ENCODE measurements at regions not wholly inside any gene's neighbourhood (a gene's known extent, or its start where the extent isn't known, plus 50 kb on each side); places are given as distances from the start of the nearest gene placed in this dataset.

- Histone ChIP-seq H3K9ac (ENCODE audit: insufficient read length) (no peak overlapping the region), H3K36me3 (ENCODE audit: insufficient read depth, low read length) (no peaks in the 10 kb centered on the region), H3K4me3 (no peak overlapping the region), H3K9me3 (ENCODE audit: low read depth, low read length) (no peaks in the 10 kb centered on the region), H3K27ac (no peak overlapping the region)
- no peak for TF ChIP-seq POLR2AphosphoS5 (IDR thresholded peaks at IDR 0.05; ENCODE audit: borderline replicate concordance, low read depth, low read length)
- TF ChIP-seq FOXP2 (optimal IDR thresholded peaks at IDR 0.05; ENCODE audit: control extremely low read depth, extremely low read length, insufficient read depth): no peak
- TF ChIP-seq EZH2 (IDR thresholded peaks at IDR 0.05): no peak
- DNase-seq (ENCODE audit: low read depth, low spot score): no peak
Observed at GRCh38 chr6:23478312-23478711, 647.7 kb upstream of the NRSN1 start.

- H3K36me3 ChIP-seq (ENCODE audit: insufficient read depth, low read length): no peaks in the 10 kb centered on the region
- H3K9ac ChIP-seq (ENCODE audit: insufficient read length): no peak overlapping the region
- DNase-seq (ENCODE audit: low read depth, low spot score): no peak
- H3K27ac ChIP-seq: no peak overlapping the region
- no peaks in the 10 kb centered on the region for H3K9me3 ChIP-seq (ENCODE audit: low read depth, low read length)
- no peak overlapping the region for H3K4me3 ChIP-seq
- TF ChIP-seq FOXP2 (optimal IDR thresholded peaks at IDR 0.05; ENCODE audit: control extremely low read depth, extremely low read length, insufficient read depth) (no peak), POLR2AphosphoS5 (IDR thresholded peaks at IDR 0.05; ENCODE audit: borderline replicate concordance, low read depth, low read length) (no peak), EZH2 (IDR thresholded peaks at IDR 0.05) (no peak)
Observed at GRCh38 chr6:23483896-23484295, 642.1 kb upstream of the NRSN1 start.

- Histone ChIP-seq H3K9ac (ENCODE audit: insufficient read length) (no peak overlapping the region), H3K9me3 (ENCODE audit: low read depth, low read length) (no peaks in the 10 kb centered on the region), H3K27ac (no peak overlapping the region), H3K4me3 (no peak overlapping the region), H3K36me3 (ENCODE audit: insufficient read depth, low read length) (no peaks in the 10 kb centered on the region)
- DNase-seq (ENCODE audit: low read depth, low spot score): no peak
- TF ChIP-seq FOXP2 (optimal IDR thresholded peaks at IDR 0.05; ENCODE audit: control extremely low read depth, extremely low read length, insufficient read depth) (no peak), EZH2 (IDR thresholded peaks at IDR 0.05) (no peak)
Observed at GRCh38 chr6:23494367-23494766, 631.6 kb upstream of the NRSN1 start.

- Histone ChIP-seq H3K4me3 (no peak overlapping the region), H3K9me3 (ENCODE audit: low read depth, low read length) (no peaks in the 10 kb centered on the region)
- no peak for TF ChIP-seq POLR2AphosphoS5 (IDR thresholded peaks at IDR 0.05; ENCODE audit: borderline replicate concordance, low read depth, low read length)
- TF ChIP-seq EZH2 (IDR thresholded peaks at IDR 0.05): no peak
- no peak for TF ChIP-seq FOXP2 (optimal IDR thresholded peaks at IDR 0.05; ENCODE audit: control extremely low read depth, extremely low read length, insufficient read depth)
Observed at GRCh38 chr6:23498013-23498412, 628.0 kb upstream of the NRSN1 start.

GRCh38 chr6:23499549-23499948 lies 626.5 kb upstream of the NRSN1 start:
- TF ChIP-seq FOXP2 (optimal IDR thresholded peaks at IDR 0.05; ENCODE audit: control extremely low read depth, extremely low read length, insufficient read depth) (no peak), POLR2AphosphoS5 (IDR thresholded peaks at IDR 0.05; ENCODE audit: borderline replicate concordance, low read depth, low read length) (no peak), EZH2 (IDR thresholded peaks at IDR 0.05) (no peak)

More at GRCh38 chr6:23498013-23498412, 628.0 kb upstream of the NRSN1 start:
- no peak for DNase-seq (ENCODE audit: low read depth, low spot score)
- Histone ChIP-seq H3K27ac (no peak overlapping the region), H3K36me3 (ENCODE audit: insufficient read depth, low read length) (no peaks in the 10 kb centered on the region), H3K9ac (ENCODE audit: insufficient read length) (no peak overlapping the region)

GRCh38 chr6:23503173-23503572 lies 622.8 kb upstream of the NRSN1 start:
- Histone ChIP-seq H3K9ac (ENCODE audit: insufficient read length) (no peak overlapping the region), H3K9me3 (ENCODE audit: low read depth, low read length) (no peaks in the 10 kb centered on the region), H3K27ac (no peak overlapping the region), H3K4me3 (no peak overlapping the region), H3K36me3 (ENCODE audit: insufficient read depth, low read length) (no peaks in the 10 kb centered on the region)
- no peak for DNase-seq (ENCODE audit: low read depth, low spot score)
- TF ChIP-seq POLR2AphosphoS5 (IDR thresholded peaks at IDR 0.05; ENCODE audit: borderline replicate concordance, low read depth, low read length): no peak
- TF ChIP-seq FOXP2 (optimal IDR thresholded peaks at IDR 0.05; ENCODE audit: control extremely low read depth, extremely low read length, insufficient read depth): no peak
- TF ChIP-seq EZH2 (IDR thresholded peaks at IDR 0.05): no peak

More at GRCh38 chr6:23499549-23499948, 626.5 kb upstream of the NRSN1 start:
- Histone ChIP-seq H3K9me3 (ENCODE audit: low read depth, low read length) (no peaks in the 10 kb centered on the region), H3K36me3 (ENCODE audit: insufficient read depth, low read length) (no peaks in the 10 kb centered on the region), H3K4me3 (no peak overlapping the region), H3K27ac (no peak overlapping the region), H3K9ac (ENCODE audit: insufficient read length) (no peak overlapping the region)
- no peak for DNase-seq (ENCODE audit: low read depth, low spot score)

GRCh38 chr6:23505026-23505425 lies 621.0 kb upstream of the NRSN1 start:
- Histone ChIP-seq H3K9ac (ENCODE audit: insufficient read length) (no peak overlapping the region), H3K4me3 (no peak overlapping the region), H3K27ac (no peak overlapping the region), H3K36me3 (ENCODE audit: insufficient read depth, low read length) (no peaks in the 10 kb centered on the region), H3K9me3 (ENCODE audit: low read depth, low read length) (no peaks in the 10 kb centered on the region)
- DNase-seq (ENCODE audit: low read depth, low spot score): no peak
- no peak for TF ChIP-seq FOXP2 (optimal IDR thresholded peaks at IDR 0.05; ENCODE audit: control extremely low read depth, extremely low read length, insufficient read depth)
- no peak for TF ChIP-seq POLR2AphosphoS5 (IDR thresholded peaks at IDR 0.05; ENCODE audit: borderline replicate concordance, low read depth, low read length)
- no peak for TF ChIP-seq EZH2 (IDR thresholded peaks at IDR 0.05)

- Histone ChIP-seq H3K9ac (ENCODE audit: insufficient read length) (no peak overlapping the region), H3K27ac (no peak overlapping the region), H3K9me3 (ENCODE audit: low read depth, low read length) (no peaks in the 10 kb centered on the region), H3K4me3 (no peak overlapping the region), H3K36me3 (ENCODE audit: insufficient read depth, low read length) (no peaks in the 10 kb centered on the region)
- TF ChIP-seq FOXP2 (optimal IDR thresholded peaks at IDR 0.05; ENCODE audit: control extremely low read depth, extremely low read length, insufficient read depth) (no peak), EZH2 (IDR thresholded peaks at IDR 0.05) (no peak), POLR2AphosphoS5 (IDR thresholded peaks at IDR 0.05; ENCODE audit: borderline replicate concordance, low read depth, low read length) (no peak)
- no peak for DNase-seq (ENCODE audit: low read depth, low spot score)
Observed at GRCh38 chr6:23510778-23511510, 615.1 kb upstream of the NRSN1 start.

- DNase-seq (ENCODE audit: low read depth, low spot score): no peak
- Histone ChIP-seq H3K9ac (ENCODE audit: insufficient read length) (no peak overlapping the region), H3K4me3 (no peak overlapping the region), H3K9me3 (ENCODE audit: low read depth, low read length) (no peaks in the 10 kb centered on the region), H3K36me3 (ENCODE audit: insufficient read depth, low read length) (no peaks in the 10 kb centered on the region), H3K27ac (no peak overlapping the region)
- TF ChIP-seq FOXP2 (optimal IDR thresholded peaks at IDR 0.05; ENCODE audit: control extremely low read depth, extremely low read length, insufficient read depth) (no peak), EZH2 (IDR thresholded peaks at IDR 0.05) (no peak), POLR2AphosphoS5 (IDR thresholded peaks at IDR 0.05; ENCODE audit: borderline replicate concordance, low read depth, low read length) (no peak)
Observed at GRCh38 chr6:23511817-23512216, 614.2 kb upstream of the NRSN1 start.
